LoVo (cell line): ENCODE measurements at regions not wholly inside any gene's neighbourhood (a gene's known extent, or its start where the extent isn't known, plus 50 kb on each side); places are given as distances from the start of the nearest gene placed in this dataset.
"Not testable (repeated sequence)": the region's sequence is repeated elsewhere in the genome, so short reads cannot be mapped to it uniquely, and the experiment has no call there.

Source experiments
- DNase-seq: peaks from one replicate; pipeline ENCODE4 v3.0.0-alpha.2; 2016; ENCODE audit warnings: low spot score

GRCh38 chr21:27058673-27059605, 92.1 kb upstream of the ADAMTS5 start:
- no peak for DNase-seq

DNA sequence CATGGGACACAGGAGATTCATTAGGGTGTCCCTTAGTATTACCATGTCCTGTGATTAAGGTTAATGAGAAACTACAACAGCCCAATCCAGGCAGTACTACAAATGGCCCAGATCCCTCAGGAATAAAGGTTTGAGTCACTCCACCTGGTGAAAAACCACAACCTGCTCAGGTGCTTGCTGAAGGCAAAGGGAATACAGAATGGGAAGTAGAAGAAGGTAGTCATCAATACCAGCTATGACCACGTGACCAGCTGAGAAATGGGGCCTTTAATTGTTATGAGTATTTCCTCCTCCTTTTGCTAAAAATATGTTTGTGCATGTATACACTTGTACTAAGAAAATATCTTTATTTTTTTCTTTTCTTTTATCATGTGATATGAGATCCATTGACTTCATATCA, 91.1 kb upstream of the ADAMTS5 start:
- no peak for DNase-seq

DNA sequence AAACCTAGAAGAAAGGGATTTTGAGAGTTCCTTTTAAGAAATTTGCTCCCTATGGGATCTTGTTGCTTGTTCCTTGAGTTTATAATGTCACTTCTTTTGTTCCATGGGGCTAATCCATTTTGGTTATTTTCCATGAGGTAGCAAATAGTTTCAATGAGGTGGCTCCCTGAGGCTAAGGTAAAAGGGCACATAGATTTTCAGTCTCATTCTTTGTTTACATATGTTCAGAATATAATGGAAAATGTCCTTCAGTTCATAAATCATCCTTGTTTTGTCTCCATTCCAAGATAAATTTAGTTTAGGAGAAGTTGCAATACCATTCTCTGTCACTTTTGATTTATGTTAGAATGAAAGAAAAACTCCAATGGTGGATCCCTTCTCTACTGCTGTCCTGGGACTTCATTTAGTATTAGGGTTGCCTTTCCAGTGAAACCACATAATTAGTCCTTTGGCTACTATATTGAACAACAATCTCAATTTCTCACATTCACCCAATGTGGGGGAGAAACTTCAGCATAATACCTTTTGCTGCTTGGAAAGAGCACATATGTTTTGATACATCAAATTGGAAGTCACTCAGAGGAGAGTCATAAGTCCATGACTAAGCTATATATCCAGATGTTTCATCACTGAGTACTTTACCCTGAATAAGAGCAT, 80.9 kb upstream of the ADAMTS5 start:
- DNase-seq = no peak

DNA sequence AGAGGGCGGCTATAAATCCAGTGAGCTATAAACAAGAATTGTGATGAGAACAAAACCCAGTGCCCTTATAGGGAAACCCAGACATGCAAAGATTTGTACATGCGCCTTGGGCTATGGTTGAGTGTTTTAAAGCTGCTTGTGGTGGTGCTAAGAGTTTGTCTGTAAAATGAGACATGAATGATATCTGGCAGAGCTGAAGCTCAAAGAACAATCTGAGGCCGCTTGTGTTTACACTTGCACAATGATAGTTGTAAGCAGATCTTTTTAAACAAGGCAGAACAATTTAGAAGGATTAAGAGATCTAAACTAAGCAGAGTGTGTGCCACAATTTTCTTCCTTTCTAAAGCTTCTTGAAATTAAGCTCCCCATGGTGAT, 80.4 kb upstream of the ADAMTS5 start:
- no peak for DNase-seq

GRCh38 chr21:27045281-27045985, 78.5 kb upstream of the ADAMTS5 start:
- no peak for DNase-seq

- DNase-seq = no peak
Measured at GRCh38 chr21:27043377-27043776, 76.5 kb upstream of the ADAMTS5 start.

DNA sequence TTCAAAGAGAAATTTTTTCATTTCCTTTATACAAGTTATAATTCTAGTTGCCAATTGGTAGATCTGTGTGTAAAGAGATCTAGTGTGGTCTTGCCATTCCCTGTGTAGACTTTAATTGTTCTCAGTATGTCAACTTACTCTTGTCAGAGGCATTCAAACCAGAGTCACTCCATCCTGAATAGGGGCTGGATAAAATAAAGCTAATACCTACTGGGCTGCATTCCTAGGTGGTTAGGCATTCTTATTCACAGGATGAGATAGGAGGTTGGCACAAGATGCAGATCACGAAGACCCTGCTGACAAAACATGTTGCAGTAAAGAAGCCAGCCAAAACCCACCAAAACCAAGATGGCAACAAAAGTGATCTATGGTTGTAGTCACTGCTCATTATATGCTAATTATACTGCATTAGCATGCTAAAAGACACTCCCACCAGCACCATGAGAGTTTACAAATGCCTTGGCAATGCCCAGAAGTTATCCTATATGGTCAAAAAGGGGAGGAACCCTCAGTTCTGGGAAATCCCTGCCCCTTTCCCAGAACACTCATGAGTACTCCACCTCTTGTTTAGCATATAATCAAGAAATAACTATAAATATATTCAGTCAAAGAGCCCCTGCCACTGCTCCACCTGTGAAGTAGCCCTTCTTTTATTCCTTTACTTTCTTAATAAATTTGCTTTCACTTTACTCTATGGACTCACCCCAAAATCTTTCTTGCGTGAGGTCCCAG, 74.0 kb upstream of the ADAMTS5 start:
- no peak for DNase-seq

- DNase-seq = no peak
Measured at GRCh38 chr21:27036736-27037301, 69.9 kb upstream of the ADAMTS5 start.

GRCh38 chr21:27035791-27036190, 68.9 kb upstream of the ADAMTS5 start:
- no peak for DNase-seq

DNA sequence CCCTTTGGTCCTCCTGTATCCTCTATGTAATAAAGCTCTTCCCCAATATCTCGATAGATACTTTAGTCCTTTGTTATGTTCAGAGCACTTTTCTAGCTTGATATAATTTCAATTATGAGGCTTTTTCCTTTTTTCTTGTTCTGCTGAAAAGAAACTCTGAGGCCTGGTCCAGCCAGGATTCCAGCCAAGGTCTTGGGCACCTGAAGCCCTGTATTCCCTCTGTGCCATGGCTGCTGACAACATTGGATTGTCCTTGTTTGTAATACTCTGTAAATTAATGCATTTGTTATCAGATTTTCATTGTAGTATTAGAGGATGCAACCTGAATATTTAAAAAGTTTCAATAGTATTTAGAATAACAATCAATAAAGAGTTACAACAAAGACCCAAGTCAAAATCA, 67.9 kb upstream of the ADAMTS5 start:
- DNase-seq = no peak

DNA sequence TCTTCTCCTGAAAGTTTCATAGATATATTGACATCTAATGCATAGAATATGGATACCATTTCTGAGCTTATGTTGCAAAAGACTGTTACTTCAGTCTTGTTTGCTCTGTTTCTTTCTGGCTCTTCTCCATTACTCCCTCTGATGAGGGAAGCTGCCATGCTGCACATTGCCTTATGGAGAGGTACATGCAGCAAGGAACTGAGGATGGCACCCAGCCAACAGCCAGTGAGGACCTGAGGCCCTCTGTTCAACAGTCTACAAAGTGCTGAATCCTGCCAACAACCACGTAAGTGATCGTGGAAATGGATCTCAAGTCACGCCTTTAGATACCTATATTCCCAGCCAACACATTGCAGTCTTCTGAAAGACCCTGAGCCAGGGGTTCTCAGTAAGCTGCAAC, 66.6 kb upstream of the ADAMTS5 start:
- DNase-seq = no peak

DNA sequence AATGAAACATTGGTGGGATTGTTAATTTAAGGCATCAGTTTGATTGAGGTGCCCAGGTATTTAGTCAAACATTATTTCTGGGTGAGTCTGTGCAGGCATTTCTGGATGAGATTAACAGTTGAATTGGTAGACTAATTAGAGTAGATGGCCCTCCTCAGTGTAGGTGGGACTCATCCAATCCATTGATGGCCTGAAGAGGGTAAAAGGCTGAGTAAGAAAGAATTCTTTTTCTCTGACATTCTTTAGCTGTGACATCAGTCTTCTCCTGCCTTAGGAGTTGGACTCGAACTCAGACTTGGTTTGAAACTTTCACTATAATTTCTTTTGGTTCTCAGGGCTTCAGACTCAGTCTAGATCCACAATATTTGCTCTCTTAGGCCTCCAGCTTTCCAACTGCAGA, 59.6 kb upstream of the ADAMTS5 start:
- DNase-seq = no peak

- DNase-seq = not testable (repeated sequence)
Measured at GRCh38 chr21:27025708-27026107, 58.8 kb upstream of the ADAMTS5 start.

- DNase-seq = no peak
Measured at GRCh38 chr21:27024971-27025370, 58.1 kb upstream of the ADAMTS5 start.

DNA sequence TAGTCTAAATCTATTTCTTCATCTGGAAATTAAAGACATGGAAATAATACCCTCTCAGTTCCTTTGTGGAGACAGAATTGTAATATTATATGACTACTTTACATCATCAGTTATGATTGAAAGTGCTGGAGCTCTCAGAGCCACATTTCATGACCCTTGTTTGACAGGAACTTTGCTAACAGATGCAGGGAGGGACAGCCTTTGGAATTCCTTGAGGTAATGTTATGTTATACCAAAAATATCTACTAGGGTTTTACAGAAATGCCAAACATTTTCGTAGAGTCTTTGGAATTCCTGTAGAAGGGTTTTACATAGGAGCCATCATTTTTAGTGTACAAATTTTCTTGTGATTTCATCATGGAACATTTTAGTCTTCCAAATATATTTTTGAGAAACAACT, 57.4 kb upstream of the ADAMTS5 start:
- no peak for DNase-seq

GRCh38 chr21:27023186-27023585, 56.3 kb upstream of the ADAMTS5 start:
- no peak for DNase-seq

DNA sequence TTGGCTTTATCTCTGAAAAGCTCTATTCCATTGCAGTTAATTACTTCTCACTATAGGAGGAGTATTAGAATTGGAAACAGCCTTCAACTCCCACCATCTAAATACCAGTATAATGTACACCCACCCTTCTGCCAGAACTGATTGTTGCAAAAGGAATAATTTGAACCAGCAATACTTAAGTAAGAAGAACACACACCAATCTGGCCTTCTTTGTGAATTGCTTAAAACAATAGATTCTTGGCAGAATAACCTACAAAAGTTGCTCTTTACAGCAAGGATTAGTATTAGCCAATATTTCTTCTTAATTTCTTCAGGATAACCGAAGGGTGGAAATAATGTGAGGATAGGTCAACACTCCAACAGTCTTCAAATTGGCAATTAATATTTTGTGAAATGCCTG, 54.9 kb upstream of the ADAMTS5 start:
- DNase-seq = no peak

- no peak for DNase-seq
Measured at GRCh38 chr21:27021046-27021445, 54.2 kb upstream of the ADAMTS5 start.

- no peak for DNase-seq
Measured at GRCh38 chr21:27017246-27017645, 50.4 kb upstream of the ADAMTS5 start.
